Ishikawa (cell line): ENCODE measurements at regions not wholly inside any gene's neighbourhood (a gene's known extent, or its start where the extent isn't known, plus 50 kb on each side); places are given as distances from the start of the nearest gene placed in this dataset.

Source experiments
- CEBPB ChIP-seq: IDR thresholded peaks from 2 replicates; pipeline ENCODE4 v1.6.1; 2012
- CREB1 ChIP-seq: IDR thresholded peaks from 2 replicates; pipeline ENCODE4 v1.6.1; 2012; ENCODE audit warnings: low read depth
- EGR1 ChIP-seq: IDR thresholded peaks from 2 replicates; pipeline ENCODE4 v1.6.1; 2012
- EP300 ChIP-seq: IDR thresholded peaks from 2 replicates; pipeline ENCODE4 v1.6.1; 2012; ENCODE audit warnings: borderline replicate concordance
- FOXM1 ChIP-seq: IDR thresholded peaks from 2 replicates; pipeline ENCODE4 v1.6.1; 2012; ENCODE audit warnings: low read depth, borderline replicate concordance
- NFIC ChIP-seq: IDR thresholded peaks from 2 replicates; pipeline ENCODE4 v1.6.1; 2012
- RAD21 ChIP-seq: IDR thresholded peaks from 2 replicates; pipeline ENCODE4 v1.6.1; 2012; ENCODE audit warnings: low read depth
- TAF1 ChIP-seq: IDR thresholded peaks from 2 replicates; pipeline ENCODE4 v1.6.1; 2012; ENCODE audit warnings: low read depth, mild to moderate bottlenecking
- TCF12 ChIP-seq: IDR thresholded peaks from 2 replicates; pipeline ENCODE4 v1.6.1; 2012; ENCODE audit warnings: low read depth
- TEAD4 ChIP-seq: IDR thresholded peaks from 2 replicates; pipeline ENCODE4 v1.6.1; 2012
- YY1 ChIP-seq: IDR thresholded peaks from 2 replicates; pipeline ENCODE4 v1.6.1; 2012; ENCODE audit warnings: low read depth
- ZBTB7A ChIP-seq: IDR thresholded peaks from 2 replicates; pipeline ENCODE4 v1.6.1; 2012; ENCODE audit warnings: low read depth
- TF ChIP-seq, protein P1 (sequence below): IDR thresholded peaks from 2 replicates; pipeline ENCODE4 v1.6.1; 2012
- TF ChIP-seq, protein P2 (sequence below): IDR thresholded peaks from 2 replicates; pipeline ENCODE4 v1.6.1; 2012; ENCODE audit warnings: low read depth, mild to moderate bottlenecking
- TF ChIP-seq, protein P3 (sequence below): IDR thresholded peaks from 2 replicates; pipeline ENCODE4 v1.6.1; 2012

GRCh38 chr1:222090103-222090502 is 348.2 kb upstream of the DUSP10 start:
- no peak for TF ChIP-seq FOXM1
- TF ChIP-seq CEBPB: no peak
- TF ChIP-seq RAD21: no peak
- TF ChIP-seq NFIC: no peak

DNA sequence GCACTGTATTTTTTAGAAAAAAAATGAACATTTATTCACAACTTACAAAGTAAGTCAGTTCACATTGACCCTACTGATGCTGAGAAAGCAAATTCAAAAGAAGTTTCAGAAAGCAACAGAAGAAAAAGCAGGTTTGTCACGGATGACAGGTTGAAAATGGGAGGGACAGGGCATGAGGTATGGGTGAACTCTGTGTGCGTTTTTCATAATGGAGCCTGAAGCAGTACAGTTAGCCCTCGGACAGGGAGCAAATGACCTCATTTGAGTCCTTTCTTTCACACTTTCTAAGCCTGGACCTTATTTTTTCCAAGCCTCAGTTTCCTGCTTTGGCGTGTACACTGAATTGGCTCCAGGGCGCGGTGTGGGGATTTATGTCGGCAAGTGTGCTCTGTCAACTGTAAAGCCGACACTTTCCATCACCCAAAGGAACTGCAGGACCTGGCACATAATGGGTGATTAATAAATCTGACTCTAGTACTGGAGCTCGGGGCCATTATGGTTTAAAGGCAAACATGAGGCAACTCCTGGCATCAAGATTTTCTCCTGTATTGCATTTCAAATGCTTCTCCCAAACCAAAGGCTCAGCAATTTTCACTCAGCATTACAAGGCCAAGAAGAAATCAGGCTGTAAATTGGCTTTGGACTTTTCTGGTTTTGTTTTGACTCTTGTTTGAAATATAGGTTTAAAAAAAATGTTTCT is 345.5 kb upstream of the DUSP10 start:
- TF ChIP-seq CREB1: no peak

DNA sequence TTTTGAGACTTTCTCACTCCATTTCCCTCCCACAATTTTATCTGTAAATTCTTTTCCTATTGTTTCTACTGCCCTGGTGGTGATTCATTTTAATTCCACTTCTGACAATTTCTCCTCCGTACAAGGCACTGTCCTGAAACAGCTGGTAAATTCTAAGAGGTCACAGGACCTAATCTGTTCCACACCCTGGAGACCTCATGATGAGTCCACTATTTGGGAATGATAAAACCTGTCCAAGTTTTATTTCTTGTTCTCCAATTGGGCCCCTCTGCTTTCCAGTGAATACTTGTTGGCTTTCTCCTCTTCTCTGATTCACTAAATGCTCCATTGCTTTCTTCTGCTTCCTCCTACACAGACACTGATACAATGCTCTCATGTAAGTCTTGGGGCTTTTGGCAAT is 343.1 kb upstream of the DUSP10 start:
- TF ChIP-seq CREB1 (no peak), RAD21 (no peak), TAF1 (no peak), YY1 (no peak), EP300 (no peak), FOXM1 (no peak)
- TF ChIP-seq, protein P1, sequence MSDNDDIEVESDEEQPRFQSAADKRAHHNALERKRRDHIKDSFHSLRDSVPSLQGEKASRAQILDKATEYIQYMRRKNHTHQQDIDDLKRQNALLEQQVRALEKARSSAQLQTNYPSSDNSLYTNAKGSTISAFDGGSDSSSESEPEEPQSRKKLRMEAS: no peak
- TF ChIP-seq, protein P2, sequence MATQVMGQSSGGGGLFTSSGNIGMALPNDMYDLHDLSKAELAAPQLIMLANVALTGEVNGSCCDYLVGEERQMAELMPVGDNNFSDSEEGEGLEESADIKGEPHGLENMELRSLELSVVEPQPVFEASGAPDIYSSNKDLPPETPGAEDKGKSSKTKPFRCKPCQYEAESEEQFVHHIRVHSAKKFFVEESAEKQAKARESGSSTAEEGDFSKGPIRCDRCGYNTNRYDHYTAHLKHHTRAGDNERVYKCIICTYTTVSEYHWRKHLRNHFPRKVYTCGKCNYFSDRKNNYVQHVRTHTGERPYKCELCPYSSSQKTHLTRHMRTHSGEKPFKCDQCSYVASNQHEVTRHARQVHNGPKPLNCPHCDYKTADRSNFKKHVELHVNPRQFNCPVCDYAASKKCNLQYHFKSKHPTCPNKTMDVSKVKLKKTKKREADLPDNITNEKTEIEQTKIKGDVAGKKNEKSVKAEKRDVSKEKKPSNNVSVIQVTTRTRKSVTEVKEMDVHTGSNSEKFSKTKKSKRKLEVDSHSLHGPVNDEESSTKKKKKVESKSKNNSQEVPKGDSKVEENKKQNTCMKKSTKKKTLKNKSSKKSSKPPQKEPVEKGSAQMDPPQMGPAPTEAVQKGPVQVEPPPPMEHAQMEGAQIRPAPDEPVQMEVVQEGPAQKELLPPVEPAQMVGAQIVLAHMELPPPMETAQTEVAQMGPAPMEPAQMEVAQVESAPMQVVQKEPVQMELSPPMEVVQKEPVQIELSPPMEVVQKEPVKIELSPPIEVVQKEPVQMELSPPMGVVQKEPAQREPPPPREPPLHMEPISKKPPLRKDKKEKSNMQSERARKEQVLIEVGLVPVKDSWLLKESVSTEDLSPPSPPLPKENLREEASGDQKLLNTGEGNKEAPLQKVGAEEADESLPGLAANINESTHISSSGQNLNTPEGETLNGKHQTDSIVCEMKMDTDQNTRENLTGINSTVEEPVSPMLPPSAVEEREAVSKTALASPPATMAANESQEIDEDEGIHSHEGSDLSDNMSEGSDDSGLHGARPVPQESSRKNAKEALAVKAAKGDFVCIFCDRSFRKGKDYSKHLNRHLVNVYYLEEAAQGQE: no peak

GRCh38 chr1:222084048-222084447 is 342.2 kb upstream of the DUSP10 start:
- TF ChIP-seq TEAD4: no peak
- no peak for TF ChIP-seq YY1
- no peak for TF ChIP-seq RAD21
- TF ChIP-seq, protein P3, sequence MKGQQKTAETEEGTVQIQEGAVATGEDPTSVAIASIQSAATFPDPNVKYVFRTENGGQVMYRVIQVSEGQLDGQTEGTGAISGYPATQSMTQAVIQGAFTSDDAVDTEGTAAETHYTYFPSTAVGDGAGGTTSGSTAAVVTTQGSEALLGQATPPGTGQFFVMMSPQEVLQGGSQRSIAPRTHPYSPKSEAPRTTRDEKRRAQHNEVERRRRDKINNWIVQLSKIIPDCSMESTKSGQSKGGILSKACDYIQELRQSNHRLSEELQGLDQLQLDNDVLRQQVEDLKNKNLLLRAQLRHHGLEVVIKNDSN: no peak

GRCh38 chr1:222081859-222082258 is 340.0 kb upstream of the DUSP10 start:
- TF ChIP-seq ZBTB7A (no peak), TEAD4 (no peak), EGR1 (no peak), TAF1 (no peak), CREB1 (no peak), EP300 (no peak), RAD21 (no peak), TCF12 (no peak), YY1 (no peak), NFIC (no peak), CEBPB (no peak), FOXM1 (no peak)
- TF ChIP-seq, protein P3: no peak
- TF ChIP-seq, protein P2: no peak
- TF ChIP-seq, protein P1: no peak

DNA sequence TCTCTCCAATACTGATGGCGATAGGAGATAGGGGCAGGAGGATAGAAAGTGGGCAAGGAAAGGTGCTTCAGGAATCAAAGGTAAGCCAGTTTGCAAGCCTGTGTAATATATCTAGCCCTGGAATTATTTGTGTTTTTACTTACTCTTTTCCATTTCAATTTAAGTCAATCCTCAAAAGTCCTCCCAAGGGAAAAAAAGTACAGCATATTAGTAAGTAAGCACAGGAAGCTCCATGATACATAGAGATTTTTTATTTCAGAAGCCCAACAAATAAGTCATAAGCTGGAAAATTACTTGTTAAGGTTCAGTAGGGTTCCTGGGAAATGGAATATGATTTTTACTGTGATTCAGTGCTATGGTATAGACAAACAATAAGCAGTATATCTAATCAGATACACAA is 337.7 kb upstream of the DUSP10 start:
- TF ChIP-seq FOXM1 (no peak), TCF12 (no peak), CEBPB (no peak), RAD21 (no peak), YY1 (no peak), EGR1 (no peak), CREB1 (no peak), TEAD4 (no peak), EP300 (no peak)
- TF ChIP-seq, protein P3: no peak
- TF ChIP-seq, protein P2: no peak
- TF ChIP-seq, protein P1: no peak
